ENCODE measurements at regions not wholly inside any gene's neighbourhood (a gene's known extent, or its start where the extent isn't known, plus 50 kb on each side); places are given as distances from the start of the nearest gene placed in this dataset.

GRCh38 chr13:53180684-53181083 is 152.1 kb downstream of the OLFM4 start:
- H3K4me1 ChIP-seq (ENCODE audit: insufficient read depth, low read length) = no peaks in the 10 kb centered on the region
- H3K27me3 ChIP-seq (ENCODE audit: control insufficient read depth in 1 of 2, insufficient read depth in 2 of 2, low read length in 2 of 2) = no peaks in the 10 kb centered on the region

DNA sequence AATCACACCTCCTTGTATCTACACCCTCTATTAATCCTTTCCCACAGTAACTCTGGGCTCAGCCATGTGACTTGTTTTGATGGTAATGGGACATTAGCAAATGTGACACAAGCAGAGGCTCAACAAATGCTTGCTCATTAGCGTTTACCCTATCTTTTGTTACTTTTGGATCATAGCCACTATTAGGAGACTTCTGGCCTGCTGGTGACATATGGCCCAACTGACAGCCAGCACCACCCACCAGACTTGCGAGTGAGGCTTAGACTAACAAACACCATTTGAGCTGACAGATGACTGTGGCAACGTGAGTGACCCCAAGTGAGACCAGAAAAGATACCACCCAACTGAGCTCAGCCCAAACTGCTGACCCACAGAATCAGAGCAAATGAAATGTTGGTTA is 154.1 kb downstream of the OLFM4 start:
- Histone ChIP-seq H3K4me1 (ENCODE audit: insufficient read depth, low read length) (no peaks in the 10 kb centered on the region), H3K27ac (ENCODE audit: low read depth, low read length) (no peak overlapping the region), H3K9me3 (ENCODE audit: low read length) (no peaks in the 10 kb centered on the region), H3K27me3 (ENCODE audit: control insufficient read depth in 1 of 2, insufficient read depth in 2 of 2, low read length in 2 of 2) (no peaks in the 10 kb centered on the region), H3K4me3 (ENCODE audit: low read depth in 1 of 2, low read length in 2 of 2) (no peak overlapping the region), H3K9ac (ENCODE audit: low read length) (no peak overlapping the region), H3K36me3 (ENCODE audit: insufficient read depth, low read length) (no peaks in the 10 kb centered on the region)

More at GRCh38 chr13:53180684-53181083, 152.1 kb downstream of the OLFM4 start:
- Histone ChIP-seq H3K36me3 (ENCODE audit: insufficient read depth, low read length) (no peaks in the 10 kb centered on the region), H3K9me3 (ENCODE audit: low read length) (no peaks in the 10 kb centered on the region), H3K9ac (ENCODE audit: low read length) (no peak overlapping the region), H3K27ac (ENCODE audit: low read depth, low read length) (no peak overlapping the region), H3K4me3 (ENCODE audit: low read depth in 1 of 2, low read length in 2 of 2) (no peak overlapping the region)

DNA sequence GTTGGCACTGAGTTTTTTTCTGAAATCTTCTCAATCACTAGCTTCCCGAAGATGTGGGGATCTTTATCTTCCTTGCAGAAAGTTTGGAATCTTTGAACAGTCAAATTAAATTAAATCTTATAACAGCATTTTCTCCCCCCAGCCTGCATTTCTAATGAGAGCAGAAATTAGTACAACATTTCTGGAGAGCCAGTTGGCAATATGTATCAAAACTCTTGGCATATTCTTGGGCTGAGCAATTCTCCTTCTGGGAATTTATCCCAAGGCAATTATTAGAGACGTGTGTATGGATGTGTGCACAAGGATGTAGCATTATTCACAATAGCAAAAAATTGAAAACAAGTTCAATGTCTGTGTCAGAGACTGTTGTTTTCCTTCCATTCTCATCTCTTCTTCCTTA is 159.5 kb downstream of the OLFM4 start:
- H3K9ac ChIP-seq (ENCODE audit: low read length) = no peak overlapping the region
- no peak overlapping the region for H3K4me3 ChIP-seq (ENCODE audit: low read depth in 1 of 2, low read length in 2 of 2)
- H3K27ac ChIP-seq (ENCODE audit: low read depth, low read length) = no peak overlapping the region

GRCh38 chr13:53189162-53189561 is 160.5 kb downstream of the OLFM4 start:
- no peak overlapping the region for H3K4me3 ChIP-seq (ENCODE audit: low read depth in 1 of 2, low read length in 2 of 2)
- H3K27me3 ChIP-seq (ENCODE audit: control insufficient read depth in 1 of 2, insufficient read depth in 2 of 2, low read length in 2 of 2) = no peaks in the 10 kb centered on the region
- H3K9me3 ChIP-seq (ENCODE audit: low read length) = no peaks in the 10 kb centered on the region
- no peaks in the 10 kb centered on the region for H3K36me3 ChIP-seq (ENCODE audit: insufficient read depth, low read length)
- no peak overlapping the region for H3K27ac ChIP-seq (ENCODE audit: low read depth, low read length)
- H3K4me1 ChIP-seq (ENCODE audit: insufficient read depth, low read length) = no peaks in the 10 kb centered on the region
- H3K9ac ChIP-seq (ENCODE audit: low read length) = no peak overlapping the region

More for the DNA sequence above, 159.5 kb downstream of the OLFM4 start:
- no peaks in the 10 kb centered on the region for H3K4me1 ChIP-seq (ENCODE audit: insufficient read depth, low read length)
- H3K27me3 ChIP-seq (ENCODE audit: control insufficient read depth in 1 of 2, insufficient read depth in 2 of 2, low read length in 2 of 2) = no peaks in the 10 kb centered on the region
- no peaks in the 10 kb centered on the region for H3K9me3 ChIP-seq (ENCODE audit: low read length)
- no peaks in the 10 kb centered on the region for H3K36me3 ChIP-seq (ENCODE audit: insufficient read depth, low read length)

DNA sequence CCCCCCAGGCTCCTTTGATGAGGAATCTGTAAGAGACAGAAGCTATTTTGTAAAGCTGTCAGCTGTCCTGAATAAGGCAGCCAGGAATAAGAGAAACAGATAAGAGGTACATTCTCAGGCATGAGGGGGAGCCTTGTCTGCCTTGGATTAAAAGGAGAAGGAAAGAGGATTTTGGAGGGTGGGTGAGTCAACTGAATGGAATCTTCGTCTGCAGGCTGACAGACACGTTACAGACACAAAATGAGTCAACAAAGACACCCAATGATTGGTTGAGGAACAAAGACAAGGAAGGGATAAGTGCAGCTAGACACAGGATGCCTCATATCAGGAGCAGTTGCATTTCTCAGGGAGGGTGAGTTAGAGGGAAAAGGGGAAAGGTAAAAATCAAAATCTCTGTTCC is 162.5 kb downstream of the OLFM4 start:
- no peaks in the 10 kb centered on the region for H3K4me1 ChIP-seq (ENCODE audit: insufficient read depth, low read length)
- no peak overlapping the region for H3K27ac ChIP-seq (ENCODE audit: low read depth, low read length)
- no peaks in the 10 kb centered on the region for H3K36me3 ChIP-seq (ENCODE audit: insufficient read depth, low read length)
- no peak overlapping the region for H3K9ac ChIP-seq (ENCODE audit: low read length)
- H3K27me3 ChIP-seq (ENCODE audit: control insufficient read depth in 1 of 2, insufficient read depth in 2 of 2, low read length in 2 of 2) = no peaks in the 10 kb centered on the region
- H3K4me3 ChIP-seq (ENCODE audit: low read depth in 1 of 2, low read length in 2 of 2) = no peak overlapping the region
- H3K9me3 ChIP-seq (ENCODE audit: low read length) = no peaks in the 10 kb centered on the region

- Histone ChIP-seq H3K9ac (ENCODE audit: low read length) (no peak overlapping the region), H3K9me3 (ENCODE audit: low read length) (no peaks in the 10 kb centered on the region), H3K4me3 (ENCODE audit: low read depth in 1 of 2, low read length in 2 of 2) (no peak overlapping the region), H3K27ac (ENCODE audit: low read depth, low read length) (no peak overlapping the region), H3K4me1 (ENCODE audit: insufficient read depth, low read length) (no peaks in the 10 kb centered on the region), H3K36me3 (ENCODE audit: insufficient read depth, low read length) (no peaks in the 10 kb centered on the region), H3K27me3 (ENCODE audit: control insufficient read depth in 1 of 2, insufficient read depth in 2 of 2, low read length in 2 of 2) (peaks cover 0 to 24% of the 10 kb centered on the region in 2 donors)
Observed at GRCh38 chr13:53197424-53197823, 168.8 kb downstream of the OLFM4 start.

- Histone ChIP-seq H3K4me1 (ENCODE audit: insufficient read depth, low read length) (no peaks in the 10 kb centered on the region), H3K9me3 (ENCODE audit: low read length) (no peaks in the 10 kb centered on the region), H3K27me3 (ENCODE audit: control insufficient read depth in 1 of 2, insufficient read depth in 2 of 2, low read length in 2 of 2) (peaks cover 0 to 24% of the 10 kb centered on the region in 2 donors), H3K27ac (ENCODE audit: low read depth, low read length) (no peak overlapping the region), H3K36me3 (ENCODE audit: insufficient read depth, low read length) (no peaks in the 10 kb centered on the region), H3K9ac (ENCODE audit: low read length) (no peak overlapping the region), H3K4me3 (ENCODE audit: low read depth in 1 of 2, low read length in 2 of 2) (no peak overlapping the region)
Observed at GRCh38 chr13:53198017-53198416, 169.4 kb downstream of the OLFM4 start.

GRCh38 chr13:53198736-53199135 is 170.1 kb downstream of the OLFM4 start:
- Histone ChIP-seq H3K27ac (ENCODE audit: low read depth, low read length) (no peak overlapping the region), H3K27me3 (ENCODE audit: control insufficient read depth in 1 of 2, insufficient read depth in 2 of 2, low read length in 2 of 2) (peaks cover 0 to 24% of the 10 kb centered on the region in 2 donors)

DNA sequence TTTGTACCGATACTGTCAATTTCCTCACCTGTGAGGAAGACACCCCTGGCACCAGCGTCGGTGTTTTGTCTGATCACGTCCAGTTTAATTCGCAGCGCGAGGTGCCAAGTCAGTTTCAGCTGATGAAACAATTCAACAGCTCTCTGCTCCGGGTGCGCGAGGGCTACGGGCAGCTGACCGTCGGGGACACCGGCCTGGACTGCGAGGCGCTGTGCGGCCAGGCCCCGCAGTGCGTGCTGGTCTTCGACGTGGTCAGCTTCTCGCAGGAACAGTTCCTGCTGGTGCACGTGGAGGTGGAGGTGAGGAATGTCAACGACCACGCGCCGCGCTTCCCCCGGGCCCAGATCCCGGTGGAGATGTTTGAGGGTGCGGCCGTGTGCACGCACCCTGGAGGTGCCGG is 171.5 kb downstream of the OLFM4 start:
- no peak overlapping the region for H3K27ac ChIP-seq (ENCODE audit: low read depth, low read length)

More at GRCh38 chr13:53198736-53199135, 170.1 kb downstream of the OLFM4 start:
- no peak overlapping the region for H3K4me3 ChIP-seq (ENCODE audit: low read depth in 1 of 2, low read length in 2 of 2)
- H3K4me1 ChIP-seq (ENCODE audit: insufficient read depth, low read length) = no peaks in the 10 kb centered on the region
- no peaks in the 10 kb centered on the region for H3K9me3 ChIP-seq (ENCODE audit: low read length)
- H3K36me3 ChIP-seq (ENCODE audit: insufficient read depth, low read length) = no peaks in the 10 kb centered on the region
- H3K9ac ChIP-seq (ENCODE audit: low read length) = no peak overlapping the region

GRCh38 chr13:53200498-53201453 is 172.2 kb downstream of the OLFM4 start:
- no peak overlapping the region for H3K27ac ChIP-seq (ENCODE audit: low read depth, low read length)
- H3K4me1 ChIP-seq (ENCODE audit: insufficient read depth, low read length) = no peaks in the 10 kb centered on the region
- no peak overlapping the region for H3K4me3 ChIP-seq (ENCODE audit: low read depth in 1 of 2, low read length in 2 of 2)
- H3K36me3 ChIP-seq (ENCODE audit: insufficient read depth, low read length) = no peaks in the 10 kb centered on the region
- H3K9me3 ChIP-seq (ENCODE audit: low read length) = no peaks in the 10 kb centered on the region
- no peak overlapping the region for H3K9ac ChIP-seq (ENCODE audit: low read length)
- H3K27me3 ChIP-seq (ENCODE audit: control insufficient read depth in 1 of 2, insufficient read depth in 2 of 2, low read length in 2 of 2) = peaks cover 0 to 24% of the 10 kb centered on the region in 2 donors

More for the DNA sequence above, 171.5 kb downstream of the OLFM4 start:
- no peak overlapping the region for H3K4me3 ChIP-seq (ENCODE audit: low read depth in 1 of 2, low read length in 2 of 2)
- H3K36me3 ChIP-seq (ENCODE audit: insufficient read depth, low read length) = no peaks in the 10 kb centered on the region
- H3K4me1 ChIP-seq (ENCODE audit: insufficient read depth, low read length) = no peaks in the 10 kb centered on the region
- no peak overlapping the region for H3K9ac ChIP-seq (ENCODE audit: low read length)
- peaks cover 0 to 24% of the 10 kb centered on the region in 2 donors for H3K27me3 ChIP-seq (ENCODE audit: control insufficient read depth in 1 of 2, insufficient read depth in 2 of 2, low read length in 2 of 2)
- no peaks in the 10 kb centered on the region for H3K9me3 ChIP-seq (ENCODE audit: low read length)

DNA sequence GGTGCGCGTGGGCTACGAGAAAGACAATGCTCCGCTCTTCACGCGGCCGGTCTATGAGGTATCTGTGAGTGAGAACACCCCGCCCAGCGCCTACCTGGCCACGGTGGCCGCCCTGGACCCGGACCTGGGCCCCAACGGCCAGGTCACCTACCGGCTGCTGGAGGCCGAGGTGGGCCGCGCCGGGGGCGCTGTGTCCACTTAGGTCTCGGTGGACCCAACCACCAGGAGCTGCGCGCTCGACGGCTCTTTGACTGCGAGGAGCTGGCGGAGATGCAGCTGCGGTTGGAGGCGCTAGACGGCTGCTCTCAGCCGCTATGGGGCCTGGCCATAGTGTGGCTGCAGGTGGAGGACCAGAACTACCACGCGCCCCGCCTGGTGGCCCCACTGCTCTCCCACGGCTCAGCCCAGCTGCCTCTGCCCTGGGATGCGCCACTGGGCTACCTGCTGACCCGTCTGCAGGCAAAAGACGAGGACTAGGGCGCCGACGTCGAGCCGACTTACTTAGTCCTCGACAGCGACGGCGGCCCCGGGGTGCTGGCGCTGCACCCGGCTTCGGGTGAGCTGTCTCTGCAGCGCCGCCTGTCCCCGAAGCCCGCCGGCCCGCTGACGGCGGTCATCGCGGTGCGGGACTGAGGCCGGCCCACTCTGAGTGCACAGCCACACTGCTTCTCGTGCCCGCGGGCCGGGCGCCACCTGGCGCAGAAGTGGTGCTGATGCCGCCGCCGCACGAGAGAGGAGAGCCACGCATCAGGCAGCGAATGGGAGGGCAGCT is 173.0 kb downstream of the OLFM4 start:
- no peak overlapping the region for H3K4me3 ChIP-seq (ENCODE audit: low read depth in 1 of 2, low read length in 2 of 2)
- H3K27me3 ChIP-seq (ENCODE audit: control insufficient read depth in 1 of 2, insufficient read depth in 2 of 2, low read length in 2 of 2) = peaks cover 0 to 24% of the 10 kb centered on the region in 2 donors
- no peaks in the 10 kb centered on the region for H3K36me3 ChIP-seq (ENCODE audit: insufficient read depth, low read length)
- no peaks in the 10 kb centered on the region for H3K9me3 ChIP-seq (ENCODE audit: low read length)
- H3K9ac ChIP-seq (ENCODE audit: low read length) = no peak overlapping the region
- H3K27ac ChIP-seq (ENCODE audit: low read depth, low read length) = no peak overlapping the region
- no peaks in the 10 kb centered on the region for H3K4me1 ChIP-seq (ENCODE audit: insufficient read depth, low read length)

Measured in muscle layer of colon (tissue), 2 donors.